SJSA1 (cell line): ENCODE measurements at regions not wholly inside any gene's neighbourhood (a gene's known extent, or its start where the extent isn't known, plus 50 kb on each side); places are given as distances from the start of the nearest gene placed in this dataset.

Source experiments
- DNase-seq, 2 experiments: peaks; one replicate each; pipeline ENCODE4 v3.0.0-alpha.2; 2015 to 2020; ENCODE audit warnings: low spot score in 2 of 2, low read depth in 1 of 2
- H3K27ac ChIP-seq: fragments of 250-450 bp; sonication (Bioruptor Pico); 2 replicates; pipeline ENCODE4 v1.5.1; 2020; ENCODE audit warnings: mild to moderate bottlenecking, moderate library complexity
- H3K27me3 ChIP-seq: fragments of 250-450 bp; sonication (Bioruptor Pico); replicated peaks from 2 replicates; pipeline ENCODE4 v1.5.1; 2020; ENCODE audit warnings: mild to moderate bottlenecking, moderate library complexity
- H3K36me3 ChIP-seq: fragments of 250-450 bp; sonication (Bioruptor Pico); 2 replicates; pipeline ENCODE4 v1.5.1; 2020; ENCODE audit warnings: mild to moderate bottlenecking
- H3K4me1 ChIP-seq: fragments of 250-450 bp; sonication (Bioruptor Pico); replicated peaks from 2 replicates; pipeline ENCODE4 v1.6.1; 2021; ENCODE audit warnings: mild to moderate bottlenecking
- H3K4me3 ChIP-seq: fragments of 250-450 bp; sonication (Bioruptor Pico); 2 replicates; pipeline ENCODE4 v1.5.1; 2020; ENCODE audit warnings: mild to moderate bottlenecking
- H3K9me3 ChIP-seq: fragments of 250-450 bp; sonication (Bioruptor Pico); replicated peaks from 2 replicates; pipeline ENCODE4 v1.5.1; 2020; ENCODE audit warnings: mild to moderate bottlenecking

DNA sequence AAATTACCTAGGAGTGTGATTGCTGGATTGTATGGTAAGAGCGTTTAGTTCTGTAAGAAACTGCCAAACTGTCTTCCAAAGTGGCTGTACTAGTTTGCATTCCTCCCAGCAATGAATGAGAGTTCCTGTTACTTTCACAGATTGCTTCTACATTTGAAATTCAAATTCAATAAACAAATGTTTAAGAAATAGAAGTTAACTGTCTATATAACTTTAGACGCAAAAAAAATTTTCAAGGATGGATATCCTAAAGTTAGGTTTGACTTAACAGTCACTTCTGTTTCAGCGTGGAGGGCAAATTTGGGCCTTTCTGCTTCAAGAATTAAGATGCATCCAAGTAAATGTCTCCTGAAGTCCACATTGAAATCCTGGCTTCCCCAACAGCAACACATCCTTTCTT is 445.6 kb downstream of the TAF11L14 start:
- Histone ChIP-seq H3K36me3 (no peaks in the 10 kb centered on the region), H3K27me3 (no peaks in the 10 kb centered on the region; the same call in 1 of the 2 replicates), H3K4me3 (no peak overlapping the region), H3K4me1 (no peaks in the 10 kb centered on the region), H3K27ac (no peak overlapping the region), H3K9me3 (no peaks in the 10 kb centered on the region)
- no peak for DNase-seq

- DNase-seq, result no peak
- Histone ChIP-seq H3K27me3 (no peaks in the 10 kb centered on the region; the same call in 1 of the 2 replicates), H3K4me1 (no peaks in the 10 kb centered on the region), H3K9me3 (no peaks in the 10 kb centered on the region), H3K27ac (no peak overlapping the region), H3K36me3 (no peaks in the 10 kb centered on the region), H3K4me3 (no peak overlapping the region)
Measured at GRCh38 chr5:18088020-18088579, 453.8 kb downstream of the TAF11L14 start.

DNA sequence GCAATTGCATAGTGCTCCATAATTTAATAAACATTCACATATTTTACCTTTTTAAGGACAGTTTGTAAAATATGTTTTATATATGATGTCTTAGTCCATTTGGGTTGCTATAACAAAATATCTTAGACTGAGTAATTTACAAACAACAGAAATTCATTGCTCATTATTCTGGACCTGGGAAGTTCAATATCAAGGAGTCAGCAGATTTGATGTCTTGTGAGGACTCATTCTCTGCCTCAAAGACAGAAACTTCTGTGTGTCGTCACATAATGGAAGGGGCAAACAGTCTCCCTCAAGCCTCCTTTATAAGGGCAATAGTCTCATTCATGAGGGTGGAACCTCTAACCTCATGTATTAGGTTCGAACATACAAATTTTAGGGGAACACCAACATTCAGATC is 455.9 kb downstream of the TAF11L14 start:
- no peak for DNase-seq
- H3K4me1 ChIP-seq, result no peaks in the 10 kb centered on the region
- H3K27me3 ChIP-seq, result no peaks in the 10 kb centered on the region; the same call in 1 of the 2 replicates
- no peak overlapping the region for H3K4me3 ChIP-seq
- no peaks in the 10 kb centered on the region for H3K9me3 ChIP-seq
- no peaks in the 10 kb centered on the region for H3K36me3 ChIP-seq
- H3K27ac ChIP-seq, result no peak overlapping the region

DNA sequence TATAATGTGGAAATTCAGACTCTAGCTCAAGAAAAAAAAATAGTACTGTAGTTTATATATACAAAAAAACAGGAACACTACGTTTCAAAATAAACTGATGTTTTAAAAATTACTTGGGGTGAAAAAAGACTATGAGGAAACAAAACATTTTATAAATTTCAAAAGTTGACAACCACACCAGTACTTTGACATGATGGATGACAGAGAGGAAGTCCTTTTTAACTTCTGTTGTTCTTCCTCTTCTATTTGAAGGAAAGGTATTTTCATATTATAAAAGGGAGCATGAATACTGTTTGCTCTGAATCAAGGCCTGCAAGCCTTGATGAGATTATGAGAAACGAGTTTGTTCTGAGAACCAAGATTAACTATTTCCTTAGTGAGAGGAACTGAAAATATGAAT is 456.9 kb downstream of the TAF11L14 start:
- Histone ChIP-seq H3K9me3 (no peaks in the 10 kb centered on the region), H3K27me3 (no peaks in the 10 kb centered on the region; the same call in 1 of the 2 replicates), H3K4me1 (no peaks in the 10 kb centered on the region), H3K36me3 (no peaks in the 10 kb centered on the region), H3K4me3 (no peak overlapping the region), H3K27ac (no peak overlapping the region)
- DNase-seq, result no peak

DNA sequence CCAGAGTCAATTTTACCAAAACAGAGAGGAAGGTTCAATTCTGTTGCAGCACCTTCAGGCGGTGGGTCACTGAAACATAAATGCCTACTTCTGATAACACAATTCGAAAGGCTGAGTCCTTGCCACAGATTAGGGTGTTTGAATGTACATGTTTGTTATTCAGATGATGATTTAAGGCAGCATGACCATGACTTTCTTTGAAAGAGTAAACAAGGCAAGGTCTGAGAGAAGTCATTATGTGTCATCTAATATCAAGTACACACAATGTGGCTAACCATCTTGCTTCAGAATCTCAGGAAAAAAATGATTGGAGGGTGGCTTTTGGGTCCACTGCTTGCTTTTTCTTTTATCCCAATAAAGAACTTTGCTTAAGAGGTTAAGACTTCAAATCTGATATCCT is 457.5 kb downstream of the TAF11L14 start:
- H3K27me3 ChIP-seq, result no peaks in the 10 kb centered on the region; the same call in 1 of the 2 replicates
- H3K27ac ChIP-seq, result no peak overlapping the region

DNA sequence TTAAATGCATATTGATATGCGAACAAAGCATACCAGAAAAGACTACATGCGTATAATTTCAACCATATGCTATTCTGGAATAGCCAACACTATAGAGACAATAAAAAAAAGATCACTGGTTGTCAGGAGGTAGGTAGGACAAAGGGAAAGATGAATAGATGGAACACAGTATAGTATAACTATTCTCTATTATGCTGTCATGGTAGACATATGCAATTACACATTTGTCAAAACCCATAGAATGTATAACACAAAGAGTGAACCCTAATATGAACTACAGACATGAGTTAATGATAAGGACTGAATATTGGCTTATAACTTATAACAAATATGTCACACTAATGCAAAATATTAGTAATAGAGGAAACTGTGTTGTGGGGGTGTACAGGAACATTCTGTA is 460.8 kb downstream of the TAF11L14 start:
- Histone ChIP-seq H3K36me3 (no peaks in the 10 kb centered on the region), H3K4me1 (no peaks in the 10 kb centered on the region), H3K4me3 (no peak overlapping the region), H3K27ac (no peak overlapping the region), H3K27me3 (no peaks in the 10 kb centered on the region), H3K9me3 (no peaks in the 10 kb centered on the region)
- DNase-seq, result no peak

More for the DNA sequence above, 457.5 kb downstream of the TAF11L14 start:
- no peaks in the 10 kb centered on the region for H3K9me3 ChIP-seq
- H3K4me1 ChIP-seq, result no peaks in the 10 kb centered on the region
- no peaks in the 10 kb centered on the region for H3K36me3 ChIP-seq
- H3K4me3 ChIP-seq, result no peak overlapping the region
- no peak for DNase-seq

DNA sequence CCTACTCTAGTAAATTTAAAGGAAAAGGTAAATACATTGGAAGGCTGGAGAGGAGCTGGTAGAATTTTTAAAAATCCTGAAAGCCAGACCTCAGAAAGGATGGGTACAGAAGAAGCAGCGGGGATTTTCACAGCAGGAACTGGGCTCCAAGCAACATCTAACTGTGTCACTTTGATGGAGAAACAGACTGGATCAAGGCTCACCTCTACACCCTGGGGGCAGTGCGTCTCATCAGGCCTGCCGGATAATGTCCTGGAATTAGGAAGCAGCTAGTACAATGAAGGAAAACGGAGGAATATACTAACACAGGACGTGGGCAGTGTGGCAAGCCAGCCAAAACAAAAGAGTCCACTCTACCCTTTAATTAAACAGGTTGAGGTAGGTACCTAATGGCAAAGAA is 463.6 kb downstream of the TAF11L14 start:
- no peaks in the 10 kb centered on the region for H3K9me3 ChIP-seq
- no peaks in the 10 kb centered on the region for H3K4me1 ChIP-seq
- DNase-seq, result no peak
- no peaks in the 10 kb centered on the region for H3K27me3 ChIP-seq
- no peak overlapping the region for H3K4me3 ChIP-seq
- H3K27ac ChIP-seq, result no peak overlapping the region
- H3K36me3 ChIP-seq, result no peaks in the 10 kb centered on the region

DNA sequence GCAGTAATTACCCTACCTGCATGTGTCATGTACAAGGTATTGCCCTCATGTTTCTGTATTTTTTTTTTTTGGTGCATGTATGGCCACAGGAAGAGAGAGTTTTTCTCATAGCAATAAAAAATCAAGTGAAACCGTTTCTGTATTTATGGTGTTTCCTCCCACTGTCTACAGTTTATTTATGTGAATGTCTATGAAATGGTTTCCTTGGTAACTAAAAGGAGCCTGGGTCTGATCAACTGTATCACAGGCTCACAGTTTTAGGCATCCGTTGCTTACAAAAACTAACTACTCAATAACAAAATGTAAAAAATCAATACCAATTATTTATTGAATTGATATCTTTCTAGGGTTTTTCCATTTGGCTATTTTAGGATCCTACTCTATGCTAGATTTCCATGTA is 464.4 kb downstream of the TAF11L14 start:
- Histone ChIP-seq H3K4me1 (no peaks in the 10 kb centered on the region), H3K36me3 (no peaks in the 10 kb centered on the region), H3K9me3 (no peaks in the 10 kb centered on the region), H3K27ac (no peak overlapping the region), H3K4me3 (no peak overlapping the region), H3K27me3 (no peaks in the 10 kb centered on the region)
- DNase-seq, result no peak

- Histone ChIP-seq H3K36me3 (no peaks in the 10 kb centered on the region), H3K27me3 (no peaks in the 10 kb centered on the region), H3K27ac (no peak overlapping the region), H3K9me3 (no peaks in the 10 kb centered on the region), H3K4me3 (no peak overlapping the region), H3K4me1 (no peaks in the 10 kb centered on the region)
- DNase-seq, result no peak
Measured at GRCh38 chr5:18099261-18099660, 465.0 kb downstream of the TAF11L14 start.

DNA sequence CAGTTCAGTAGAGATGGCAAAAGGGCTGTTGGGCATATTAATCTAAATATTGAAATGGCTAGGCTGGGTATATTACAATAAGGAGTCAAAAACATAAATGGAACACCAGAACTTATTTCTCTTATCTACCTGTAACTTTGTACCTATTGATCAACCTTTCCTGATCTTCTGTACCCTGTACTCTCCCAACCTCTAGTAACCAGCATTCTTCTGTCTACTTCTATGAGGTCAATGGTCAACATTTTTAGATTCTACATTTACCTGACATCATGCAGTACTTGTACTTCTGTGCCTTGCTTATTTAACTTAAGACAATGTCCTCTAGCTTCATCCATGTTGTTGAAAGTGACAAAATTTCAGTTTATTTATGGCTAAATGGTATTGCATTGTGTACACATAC is 467.3 kb downstream of the TAF11L14 start:
- no peaks in the 10 kb centered on the region for H3K27me3 ChIP-seq
- no peak overlapping the region for H3K27ac ChIP-seq
- no peaks in the 10 kb centered on the region for H3K4me1 ChIP-seq
- no peaks in the 10 kb centered on the region for H3K36me3 ChIP-seq
- H3K9me3 ChIP-seq, result no peaks in the 10 kb centered on the region
- H3K4me3 ChIP-seq, result no peak overlapping the region
- DNase-seq, result no peak

- no peaks in the 10 kb centered on the region for H3K27me3 ChIP-seq
- no peaks in the 10 kb centered on the region for H3K9me3 ChIP-seq
- no peak overlapping the region for H3K4me3 ChIP-seq
- no peaks in the 10 kb centered on the region for H3K4me1 ChIP-seq
- H3K36me3 ChIP-seq, result no peaks in the 10 kb centered on the region
- DNase-seq, result no peak
- no peak overlapping the region for H3K27ac ChIP-seq
Measured at GRCh38 chr5:18102733-18103132, 468.5 kb downstream of the TAF11L14 start.

- no peak overlapping the region for H3K4me3 ChIP-seq
- no peak overlapping the region for H3K27ac ChIP-seq
- no peaks in the 10 kb centered on the region for H3K36me3 ChIP-seq
- no peaks in the 10 kb centered on the region for H3K27me3 ChIP-seq
- DNase-seq, result no peak
- no peaks in the 10 kb centered on the region for H3K9me3 ChIP-seq
- no peaks in the 10 kb centered on the region for H3K4me1 ChIP-seq
Measured at GRCh38 chr5:18105449-18105848, 471.2 kb downstream of the TAF11L14 start.

GRCh38 chr5:18111906-18112465 is 477.7 kb downstream of the TAF11L14 start:
- Histone ChIP-seq H3K27me3 (0 out of 2 replicates have a peak, but pooled peaks cover 4% of the 10 kb centered on the region), H3K4me3 (no peak overlapping the region), H3K27ac (no peak overlapping the region), H3K4me1 (no peaks in the 10 kb centered on the region), H3K9me3 (no peaks in the 10 kb centered on the region), H3K36me3 (no peaks in the 10 kb centered on the region)
- no peak for DNase-seq

- Histone ChIP-seq H3K9me3 (no peaks in the 10 kb centered on the region), H3K4me1 (no peaks in the 10 kb centered on the region), H3K4me3 (no peak overlapping the region), H3K27me3 (0 out of 2 replicates have a peak, but pooled peaks cover 4% of the 10 kb centered on the region), H3K27ac (no peak overlapping the region), H3K36me3 (no peaks in the 10 kb centered on the region)
- DNase-seq, result no peak
Measured at GRCh38 chr5:18113721-18114120, 479.5 kb downstream of the TAF11L14 start.
